Transverse colon (tissue), 1 donor: ENCODE measurements at regions not wholly inside any gene's neighbourhood (a gene's known extent, or its start where the extent isn't known, plus 50 kb on each side); places are given as distances from the start of the nearest gene placed in this dataset.

Experiments used
- EP300 ChIP-seq: sonication (generic); formaldehyde crosslinking; IDR thresholded peaks from one replicate; pipeline ENCODE4 v1.6.1; 2017; ENCODE audit warnings: antibody characterized with exemption, low read depth
- POLR2A ChIP-seq: fragments of 450-650 bp; IDR thresholded peaks from one replicate; pipeline ENCODE4 v1.6.1; 2016; ENCODE audit warnings: antibody characterized with exemption, mild to moderate bottlenecking, moderate library complexity

DNA sequence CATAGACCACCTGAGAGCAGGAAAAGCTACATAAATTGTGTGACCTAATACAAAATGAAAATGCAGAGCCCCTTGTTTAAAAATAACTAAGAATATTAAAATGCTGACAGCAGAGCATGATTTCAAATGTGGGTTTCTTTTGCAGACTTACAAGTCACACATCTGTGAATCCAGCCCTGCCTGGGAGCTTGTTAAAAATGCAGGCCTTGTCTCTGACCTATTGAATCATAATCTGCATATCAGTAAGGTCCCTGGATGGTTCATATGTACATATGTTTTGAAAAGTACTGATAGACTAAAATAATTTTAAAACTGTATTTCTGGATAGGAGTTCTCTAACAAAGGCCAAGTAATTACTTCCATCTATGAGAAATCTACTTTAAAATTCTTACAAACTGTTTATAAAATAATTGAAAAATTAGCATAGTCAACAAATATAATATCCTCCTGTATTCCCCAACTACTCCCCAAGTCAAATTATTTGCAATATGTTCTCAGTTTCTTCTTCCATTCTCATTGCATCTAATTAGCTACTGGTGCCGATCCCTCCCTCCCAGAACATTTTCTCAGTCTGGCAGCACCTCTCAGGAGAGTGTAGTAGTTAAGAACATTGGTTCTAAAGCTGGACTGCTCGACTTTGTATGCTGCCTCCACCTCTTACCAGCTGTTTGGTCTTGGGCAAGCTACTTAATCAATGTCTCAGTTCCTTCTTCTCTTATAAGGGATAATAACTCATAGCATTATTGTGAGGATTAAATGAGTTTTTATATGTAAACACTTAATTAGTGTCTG, 1040.4 kb upstream of the CDH2 start:
- TF ChIP-seq EP300: no peak
- TF ChIP-seq POLR2A: no peak
